GM12878 (cell line): ENCODE measurements at regions not wholly inside any gene's neighbourhood (a gene's known extent, or its start where the extent isn't known, plus 50 kb on each side); places are given as distances from the start of the nearest gene placed in this dataset.

Experiments
- ATAC-seq: fragments of 200-7000 bp; cut with Tn5 transposase; 3 replicates; pipeline ENCODE4 v1.9.1; 2020; ENCODE audit warnings: mild to moderate bottlenecking, moderate library complexity
- BruUV-seq: library from RNA; stranded (reverse); fragments of 400-500 nt; replicated peaks from 2 replicates; lab custom pipeline; 2021; lab: Mats Ljungman, UMichigan
- CTCF ChIA-PET: fragments of 300-600 bp; sonication (Branson Sonifier 250); formaldehyde crosslinking; extraction: SDS; loops from one replicate; lab custom pipeline; 2021; ENCODE audit warnings: inconsistent platforms; lab: Yijun Ruan, JAX
- POLR2A ChIA-PET: fragments of 350-600 bp; formaldehyde crosslinking; extraction: SDS; loops from one replicate; lab custom pipeline; 2021; ENCODE audit warnings: inconsistent platforms; lab: Charles Lee
- RAD21 ChIA-PET: fragments of 300-600 bp; sonication (Branson Sonifier 250); formaldehyde crosslinking; loops from one replicate; lab custom pipeline; 2023; ENCODE audit warnings: antibody characterized with exemption; ENCODE audit not compliant: unreplicated experiment; lab: Charles Lee
- SMC1A ChIA-PET: fragments of 300-600 bp; sonication (Branson Sonifier 250); formaldehyde crosslinking; loops from one replicate; lab custom pipeline; 2023; ENCODE audit not compliant: unreplicated experiment, uncharacterized antibody; lab: Charles Lee
- DNase-seq: peaks from one replicate; pipeline ENCODE4 v3.0.0-alpha.2; 2011; ENCODE audit warnings: low read depth, low spot score
- FAIRE-seq: peaks from 3 replicates; lab custom pipeline; 2011; peaks lifted over from hg19 to GRCh38; lab: Jason Lieb, UNC
- H2AFZ ChIP-seq: 2 replicates; pipeline ENCODE4 v1.6.0; 2011; ENCODE audit warnings: low read depth, low read length, control low read depth; ENCODE audit not compliant: control insufficient read depth
- H3K27ac ChIP-seq: 2 replicates; pipeline ENCODE4 v1.5.1; 2011; ENCODE audit warnings: control low read depth; ENCODE audit not compliant: control insufficient read depth, insufficient read depth
- H3K27me3 ChIP-seq, 2 experiments: replicated peaks in 1 of 2; 2 replicates each; pipeline versions ENCODE4 v1.6.0 to v1.6.1; 2011; ENCODE audit warnings: low read length in 1 of 2; ENCODE audit not compliant: control insufficient read depth in 2 of 2, insufficient read depth in 2 of 2
- H3K36me3 ChIP-seq, 2 experiments: 2 replicates each; pipeline ENCODE4 v1.5.1; 2011; ENCODE audit warnings: low read length in 1 of 2; ENCODE audit not compliant: control insufficient read depth in 2 of 2, insufficient read depth in 2 of 2
- H3K4me1 ChIP-seq: 2 replicates; pipeline ENCODE4 v1.6.1; 2011; ENCODE audit warnings: mild to moderate bottlenecking, low read length, moderate library complexity, mixed read lengths; ENCODE audit not compliant: control insufficient read depth, insufficient read depth
- H3K4me2 ChIP-seq: 2 replicates; pipeline ENCODE4 v1.6.0; 2011; ENCODE audit warnings: control low read depth; ENCODE audit not compliant: control insufficient read depth, insufficient read depth
- H3K4me3 ChIP-seq: fragments of 200-600 bp; sonication (generic); 2 replicates; pipeline ENCODE4 v1.5.1; 2016
- H3K79me2 ChIP-seq: 2 replicates; pipeline ENCODE4 v1.6.0; 2011; ENCODE audit warnings: low read length; ENCODE audit not compliant: control insufficient read depth, insufficient read depth
- H3K9ac ChIP-seq: 2 replicates; pipeline ENCODE4 v1.8.0; 2011; ENCODE audit warnings: low read length, control low read depth, mixed read lengths; ENCODE audit not compliant: control insufficient read depth, insufficient read depth
- H3K9me3 ChIP-seq: replicated peaks from 3 replicates; pipeline ENCODE4 v1.5.1; 2011; ENCODE audit warnings: mild to moderate bottlenecking, low read length; ENCODE audit not compliant: control insufficient read depth, insufficient read depth
- H4K20me1 ChIP-seq: 2 replicates; pipeline ENCODE4 v1.6.0; 2011; ENCODE audit not compliant: control insufficient read depth, insufficient read depth
- CREM ChIP-seq: IDR thresholded peaks from 2 replicates; pipeline ENCODE4 v1.6.1; 2014; ENCODE audit warnings: antibody characterized with exemption, low read depth
- GABPA ChIP-seq: IDR thresholded peaks from 2 replicates; pipeline ENCODE4 v1.6.1; 2014; ENCODE audit warnings: antibody characterized with exemption, low read depth, mild to moderate bottlenecking, inconsistent platforms
- HDAC6 ChIP-seq: fragments of 200-600 bp; sonication (generic); IDR thresholded peaks from one replicate; pipeline ENCODE4 v1.8.0; 2017; ENCODE audit warnings: antibody characterized with exemption; ENCODE audit not compliant: unreplicated experiment
- MXI1 ChIP-seq: fragments of 150-350 bp; IDR thresholded peaks from 2 replicates; pipeline ENCODE4 v1.6.1; 2011; ENCODE audit warnings: low read depth, mild to moderate bottlenecking, inconsistent platforms, low read length, improper control_type of control experiment
- RAD21 ChIP-seq: IDR thresholded peaks from 2 replicates; pipeline ENCODE4 v1.6.1; 2011; ENCODE audit warnings: mild to moderate bottlenecking, low read depth, low read length, moderate library complexity; ENCODE audit not compliant: insufficient read depth
- RAD51 ChIP-seq: fragments of 450-650 bp; IDR thresholded peaks from 2 replicates; pipeline ENCODE4 v1.6.1; 2016; ENCODE audit warnings: moderate library complexity, mild to moderate bottlenecking, inconsistent platforms
- SIN3A ChIP-seq: IDR thresholded peaks from 2 replicates; pipeline ENCODE4 v1.6.1; 2012; ENCODE audit warnings: low read depth, low read length, improper control_type of control experiment
- TCF3 ChIP-seq: IDR thresholded peaks from 2 replicates; pipeline ENCODE4 v1.6.1; 2012; ENCODE audit warnings: low read depth, mild to moderate bottlenecking, low read length, borderline replicate concordance; ENCODE audit not compliant: insufficient read depth
- ZBED1 ChIP-seq: IDR thresholded peaks from 2 replicates; pipeline ENCODE4 v1.6.1; 2016; ENCODE audit warnings: borderline replicate concordance
- ZNF622 ChIP-seq: fragments of 450-650 bp; IDR thresholded peaks from 2 replicates; pipeline ENCODE4 v1.6.1; 2017; ENCODE audit warnings: mild to moderate bottlenecking, inconsistent platforms
- WGBS: methylation state at CpG from one replicate; pipeline ENCODE4 v1.1.6; 2016; ENCODE audit warnings: low lambda C conversion rate; ENCODE audit not compliant: insufficient replicate concordance, insufficient coverage; ENCODE audit errors: missing lambda C conversion rate; 5-methylcytosine and 5-hydroxymethylcytosine counted together
- in situ Hi-C: fragments of 300-500 bp; cut with MboI; formaldehyde crosslinking; loops from 9 replicates; pipeline ENCODE4 v1.14.3; 2018; ENCODE audit warnings: mixed read lengths
- intact Hi-C: fragments of 100-400 bp; cut with micrococcal nuclease; formaldehyde crosslinking; loops from one replicate; pipeline ENCODE4 v1.14.2; 2022; ENCODE audit not compliant: unreplicated experiment
- TF ChIP-seq, protein P1 (sequence below): IDR thresholded peaks from 2 replicates; pipeline ENCODE4 v1.6.1; 2012; ENCODE audit warnings: improper control_type of control experiment, low read depth, low read length; ENCODE audit not compliant: insufficient replicate concordance
- TF ChIP-seq, protein P2 (sequence below): IDR thresholded peaks from 2 replicates; pipeline ENCODE4 v1.6.1; 2011; ENCODE audit warnings: low read depth, mild to moderate bottlenecking, low read length, moderate library complexity, borderline replicate concordance; ENCODE audit errors: extremely low read depth

DNA sequence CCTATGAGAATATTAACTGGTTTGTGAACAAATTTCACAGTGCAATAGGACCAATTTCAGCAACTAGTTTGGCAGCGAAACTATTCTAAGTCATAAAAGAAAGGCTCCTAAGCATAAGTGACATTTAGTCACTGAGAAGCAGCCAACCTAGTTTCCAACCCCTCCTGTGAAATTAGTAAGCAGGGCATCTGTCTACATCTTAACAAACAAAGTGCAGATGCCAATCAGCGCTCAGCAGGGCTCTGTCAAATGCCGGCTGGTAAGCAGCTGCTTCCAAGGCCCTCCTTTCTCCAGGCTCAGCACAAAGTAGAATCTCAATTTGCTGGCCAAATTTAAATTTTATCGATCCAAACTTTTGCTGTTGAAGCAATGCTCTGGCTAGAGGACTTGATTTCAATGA is 124.7 kb downstream of the ICOS start:
- Histone ChIP-seq H3K4me3 (no peak overlapping the region), H3K27me3 (0 out of 4 replicates have a peak, but pooled peaks cover 0 to 1% of the 10 kb centered on the region in 2 experiments), H3K79me2 (no peaks in the 10 kb centered on the region), H3K4me1 (no peaks in the 10 kb centered on the region), H3K9ac (no peak overlapping the region), H3K36me3 (no peaks in the 10 kb centered on the region), H3K9me3 (no peaks in the 10 kb centered on the region), H3K27ac (no peak overlapping the region), H2AFZ (no peak overlapping the region), H3K4me2 (no peak overlapping the region), H4K20me1 (no peaks in the 10 kb centered on the region)
- intact Hi-C loops, result no loop called here
- ChIA-PET CTCF (no interaction called here), RAD21 (no interaction called here), SMC1A (no interaction called here), POLR2A (no interaction called here)
- DNase-seq, result no peak
- 33% methylated on average over 4 of the region's 4 CpGs for WGBS
- BruUV-seq, result no TSS peak
- TF ChIP-seq RAD21 (no peak), CREM (no peak), TCF3 (no peak), RAD51 (no peak), HDAC6 (no peak)
- FAIRE-seq, result no peak
- in situ Hi-C loops, result no loop called here
- ATAC-seq, result no peak

DNA sequence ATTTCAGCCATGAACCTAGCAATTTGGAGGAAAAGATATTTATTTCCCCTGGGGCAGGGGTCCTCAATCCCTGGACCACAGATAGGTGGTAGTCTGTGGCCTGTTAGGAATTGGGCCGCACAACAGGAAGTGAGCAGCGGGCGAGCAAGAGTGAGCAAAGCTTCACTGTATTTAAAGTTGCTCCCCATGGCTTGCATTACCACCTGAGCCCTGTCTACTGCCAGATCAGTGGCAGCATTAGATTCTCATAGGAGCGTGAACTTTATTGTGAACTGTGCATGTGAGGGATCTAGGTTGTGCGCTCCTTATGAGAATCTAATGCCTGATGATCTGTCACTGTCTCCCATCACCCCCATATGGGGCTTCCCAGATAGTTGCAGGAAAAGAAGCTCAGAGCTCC is 127.6 kb downstream of the ICOS start:
- Histone ChIP-seq H2AFZ (no peak overlapping the region), H3K9me3 (no peaks in the 10 kb centered on the region), H3K4me3 (no peak overlapping the region), H3K36me3 (no peaks in the 10 kb centered on the region), H3K4me2 (no peak overlapping the region), H3K27ac (no peak overlapping the region), H3K4me1 (no peaks in the 10 kb centered on the region), H3K9ac (no peak overlapping the region), H4K20me1 (no peaks in the 10 kb centered on the region), H3K27me3 (no peaks in the 10 kb centered on the region; a peak in 1 of 4 replicates), H3K79me2 (no peaks in the 10 kb centered on the region)
- 58% methylated on average over 5 of the region's 5 CpGs for WGBS
- ChIA-PET CTCF (no interaction called here), POLR2A (no interaction called here), SMC1A (no interaction called here), RAD21 (no interaction called here)
- DNase-seq, result no peak
- FAIRE-seq, result no peak
- intact Hi-C loops (no loop called here), in situ Hi-C loops (no loop called here)
- no TSS peak for BruUV-seq
- no peak for ATAC-seq
- TF ChIP-seq ZNF622, result no peak
- TF ChIP-seq, protein P1, sequence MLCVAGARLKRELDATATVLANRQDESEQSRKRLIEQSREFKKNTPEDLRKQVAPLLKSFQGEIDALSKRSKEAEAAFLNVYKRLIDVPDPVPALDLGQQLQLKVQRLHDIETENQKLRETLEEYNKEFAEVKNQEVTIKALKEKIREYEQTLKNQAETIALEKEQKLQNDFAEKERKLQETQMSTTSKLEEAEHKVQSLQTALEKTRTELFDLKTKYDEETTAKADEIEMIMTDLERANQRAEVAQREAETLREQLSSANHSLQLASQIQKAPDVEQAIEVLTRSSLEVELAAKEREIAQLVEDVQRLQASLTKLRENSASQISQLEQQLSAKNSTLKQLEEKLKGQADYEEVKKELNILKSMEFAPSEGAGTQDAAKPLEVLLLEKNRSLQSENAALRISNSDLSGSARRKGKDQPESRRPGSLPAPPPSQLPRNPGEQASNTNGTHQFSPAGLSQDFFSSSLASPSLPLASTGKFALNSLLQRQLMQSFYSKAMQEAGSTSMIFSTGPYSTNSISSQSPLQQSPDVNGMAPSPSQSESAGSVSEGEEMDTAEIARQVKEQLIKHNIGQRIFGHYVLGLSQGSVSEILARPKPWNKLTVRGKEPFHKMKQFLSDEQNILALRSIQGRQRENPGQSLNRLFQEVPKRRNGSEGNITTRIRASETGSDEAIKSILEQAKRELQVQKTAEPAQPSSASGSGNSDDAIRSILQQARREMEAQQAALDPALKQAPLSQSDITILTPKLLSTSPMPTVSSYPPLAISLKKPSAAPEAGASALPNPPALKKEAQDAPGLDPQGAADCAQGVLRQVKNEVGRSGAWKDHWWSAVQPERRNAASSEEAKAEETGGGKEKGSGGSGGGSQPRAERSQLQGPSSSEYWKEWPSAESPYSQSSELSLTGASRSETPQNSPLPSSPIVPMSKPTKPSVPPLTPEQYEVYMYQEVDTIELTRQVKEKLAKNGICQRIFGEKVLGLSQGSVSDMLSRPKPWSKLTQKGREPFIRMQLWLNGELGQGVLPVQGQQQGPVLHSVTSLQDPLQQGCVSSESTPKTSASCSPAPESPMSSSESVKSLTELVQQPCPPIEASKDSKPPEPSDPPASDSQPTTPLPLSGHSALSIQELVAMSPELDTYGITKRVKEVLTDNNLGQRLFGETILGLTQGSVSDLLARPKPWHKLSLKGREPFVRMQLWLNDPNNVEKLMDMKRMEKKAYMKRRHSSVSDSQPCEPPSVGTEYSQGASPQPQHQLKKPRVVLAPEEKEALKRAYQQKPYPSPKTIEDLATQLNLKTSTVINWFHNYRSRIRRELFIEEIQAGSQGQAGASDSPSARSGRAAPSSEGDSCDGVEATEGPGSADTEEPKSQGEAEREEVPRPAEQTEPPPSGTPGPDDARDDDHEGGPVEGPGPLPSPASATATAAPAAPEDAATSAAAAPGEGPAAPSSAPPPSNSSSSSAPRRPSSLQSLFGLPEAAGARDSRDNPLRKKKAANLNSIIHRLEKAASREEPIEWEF, result no peak
- no peak for TF ChIP-seq GABPA
- no peak for TF ChIP-seq MXI1
- no peak for TF ChIP-seq ZBED1
- TF ChIP-seq SIN3A, result no peak
- TF ChIP-seq, protein P2, sequence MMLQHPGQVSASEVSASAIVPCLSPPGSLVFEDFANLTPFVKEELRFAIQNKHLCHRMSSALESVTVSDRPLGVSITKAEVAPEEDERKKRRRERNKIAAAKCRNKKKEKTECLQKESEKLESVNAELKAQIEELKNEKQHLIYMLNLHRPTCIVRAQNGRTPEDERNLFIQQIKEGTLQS, result no peak
